ENCODE measurements at regions not wholly inside any gene's neighbourhood (a gene's known extent, or its start where the extent isn't known, plus 50 kb on each side); places are given as distances from the start of the nearest gene placed in this dataset.

- intact Hi-C loops (cut with DNase I), result no loop called here
- ATAC-seq, result no peak
- no peak for DNase-seq (ENCODE audit: low spot score)
These were observed 569.5 kb downstream of the UTRN start for GRCh38 chr6:144854654-144855053.

- DNase-seq (ENCODE audit: low spot score) (no peak), ATAC-seq (no peak)
- intact Hi-C loops (cut with DNase I), result no loop called here
These were observed 570.2 kb downstream of the UTRN start for GRCh38 chr6:144855375-144855774.

DNA sequence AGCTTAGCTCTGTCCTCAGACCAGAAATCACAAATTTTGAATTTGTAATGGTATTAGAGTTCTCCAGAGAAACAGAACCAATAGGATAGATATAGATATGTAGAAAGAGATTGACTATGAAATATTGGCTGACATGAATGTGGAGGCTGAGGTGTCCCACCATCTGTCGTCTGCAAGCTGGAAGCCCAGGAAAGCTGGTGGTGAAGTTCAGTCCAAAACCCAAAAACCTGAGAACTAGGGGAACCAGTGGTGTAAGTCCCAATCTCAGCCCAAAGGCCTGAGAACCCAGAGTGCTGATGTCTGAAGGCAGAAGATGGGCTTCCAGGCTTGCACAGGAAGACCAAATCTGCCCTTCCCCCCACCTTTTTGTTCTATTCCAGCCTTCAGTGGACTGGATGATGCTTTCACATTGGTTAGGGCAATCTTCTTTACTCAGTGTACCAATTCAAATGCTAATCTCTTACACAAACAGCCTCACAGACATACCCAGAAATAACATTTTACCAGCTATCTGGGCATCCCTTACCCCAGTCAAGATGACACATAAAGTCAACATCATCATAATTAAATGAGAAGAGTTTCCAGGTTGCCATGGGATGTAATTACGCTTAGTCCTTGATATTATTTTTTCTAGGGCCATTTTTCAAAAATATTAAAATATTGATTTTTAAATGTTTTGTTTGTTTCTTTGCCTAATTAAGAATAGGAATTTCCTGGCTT, 570.8 kb downstream of the UTRN start:
- DNase-seq (ENCODE audit: low spot score), result no peak
- no peak for ATAC-seq
- intact Hi-C loops (cut with DNase I), result no loop called here

GRCh38 chr6:144856622-144857021, 571.5 kb downstream of the UTRN start:
- ATAC-seq, result no peak
- no peak for DNase-seq (ENCODE audit: low spot score)
- intact Hi-C loops (cut with DNase I), result no loop called here

- intact Hi-C loops (cut with DNase I), result no loop called here
- DNase-seq (ENCODE audit: low spot score), result no peak
- ATAC-seq, result no peak
These were observed 572.0 kb downstream of the UTRN start for GRCh38 chr6:144857086-144857485.

GRCh38 chr6:144862769-144863168, 577.6 kb downstream of the UTRN start:
- intact Hi-C loops (cut with DNase I), result no loop called here
- no peak for DNase-seq (ENCODE audit: low spot score)
- no peak for ATAC-seq

DNA sequence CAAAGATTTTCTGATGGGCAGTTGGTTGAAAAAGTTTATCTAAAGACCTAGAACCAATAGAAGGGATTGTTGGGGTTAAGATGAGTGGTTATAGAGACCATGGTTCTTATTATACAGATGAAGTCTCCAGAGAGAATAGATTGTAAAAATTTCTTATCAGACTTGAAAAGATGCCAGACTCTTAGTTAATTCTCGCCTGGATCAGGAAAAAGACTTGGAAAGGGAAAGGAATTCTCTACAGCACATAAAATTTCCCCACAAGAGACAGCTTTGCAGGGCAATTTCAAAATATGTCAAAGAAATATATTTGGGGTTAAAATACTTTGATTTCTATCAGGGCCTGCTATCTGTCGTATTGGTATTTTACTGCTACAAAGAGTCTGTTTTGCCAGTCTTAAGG, 582.6 kb downstream of the UTRN start:
- intact Hi-C loops (cut with DNase I), result no loop called here
- ATAC-seq, result no peak
- DNase-seq (ENCODE audit: low spot score), result no peak

- intact Hi-C loops (cut with DNase I), result no loop called here
- no peak for ATAC-seq
- no peak for DNase-seq (ENCODE audit: low spot score)
These were observed 585.6 kb downstream of the UTRN start for GRCh38 chr6:144870782-144871181.

- DNase-seq (ENCODE audit: low spot score) (no peak), ATAC-seq (no peak)
- intact Hi-C loops (cut with DNase I), result no loop called here
These were observed 588.7 kb downstream of the UTRN start for GRCh38 chr6:144873623-144874378.

GRCh38 chr6:144876689-144877088, 591.6 kb downstream of the UTRN start:
- DNase-seq (ENCODE audit: low spot score) (no peak), ATAC-seq (no peak)
- intact Hi-C loops (cut with DNase I), result no loop called here

DNA sequence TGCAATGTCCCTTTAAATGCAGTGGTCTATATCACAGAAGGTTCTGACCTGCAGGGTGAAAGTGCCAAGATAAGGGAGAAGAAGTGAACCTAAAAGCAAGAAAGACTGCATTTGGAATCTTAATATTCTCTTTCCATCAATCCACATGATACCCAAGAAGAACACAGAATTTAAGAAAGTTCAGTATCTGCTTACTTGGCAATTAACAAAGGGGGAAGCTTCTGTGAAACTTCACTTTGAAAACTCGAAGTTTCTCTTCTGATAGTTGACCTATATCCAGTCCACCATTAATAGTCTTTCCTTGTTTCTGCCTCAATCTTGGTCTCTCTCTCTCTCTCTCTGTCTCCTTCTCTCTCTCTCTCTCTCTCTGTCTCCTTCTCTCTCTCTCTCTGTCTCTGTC, 592.0 kb downstream of the UTRN start:
- DNase-seq (ENCODE audit: low spot score) (no peak), ATAC-seq (no peak)
- intact Hi-C loops (cut with DNase I), result no loop called here

DNA sequence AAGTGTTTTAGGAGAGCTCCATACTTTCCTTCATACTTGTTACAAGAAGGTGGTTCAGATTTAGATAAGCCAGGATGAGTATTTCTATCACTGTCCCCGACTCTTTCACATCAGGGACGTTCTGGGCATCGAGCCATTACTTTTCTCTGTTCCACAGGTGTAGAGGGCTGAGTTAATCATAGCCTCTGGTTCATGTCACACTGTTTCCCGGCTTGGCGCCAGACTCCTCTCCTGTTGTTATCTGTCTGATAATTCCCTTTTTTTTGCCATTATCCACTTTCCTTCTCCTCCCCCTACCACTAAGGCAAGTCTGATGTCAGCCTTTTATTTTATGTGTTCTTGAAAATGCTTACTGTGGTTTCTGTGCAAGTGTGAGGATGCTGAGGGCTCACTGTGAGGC, 593.4 kb downstream of the UTRN start:
- intact Hi-C loops (cut with DNase I), result no loop called here
- ATAC-seq (no peak), DNase-seq (ENCODE audit: low spot score) (no peak)

DNA sequence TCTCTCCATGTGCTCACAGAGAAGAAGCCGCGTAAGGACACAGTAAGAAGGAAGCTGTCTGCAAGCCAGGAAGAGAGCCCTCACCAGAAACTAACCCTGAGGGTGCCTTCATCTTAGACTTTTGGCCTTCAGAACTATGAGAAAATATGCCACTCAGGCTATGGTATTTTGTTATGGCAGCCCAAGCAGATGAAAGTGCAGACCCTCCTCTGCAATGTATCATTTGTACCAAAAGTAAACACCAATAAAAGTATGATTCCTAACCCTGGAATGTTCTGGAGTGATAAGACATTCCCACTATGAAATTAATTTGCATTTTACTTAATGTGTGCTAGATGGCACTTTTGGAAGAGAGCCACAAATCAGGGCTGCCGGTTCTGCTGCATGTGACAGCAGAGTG, 594.3 kb downstream of the UTRN start:
- DNase-seq (ENCODE audit: low spot score) (no peak), ATAC-seq (no peak)
- intact Hi-C loops (cut with DNase I), result no loop called here

DNA sequence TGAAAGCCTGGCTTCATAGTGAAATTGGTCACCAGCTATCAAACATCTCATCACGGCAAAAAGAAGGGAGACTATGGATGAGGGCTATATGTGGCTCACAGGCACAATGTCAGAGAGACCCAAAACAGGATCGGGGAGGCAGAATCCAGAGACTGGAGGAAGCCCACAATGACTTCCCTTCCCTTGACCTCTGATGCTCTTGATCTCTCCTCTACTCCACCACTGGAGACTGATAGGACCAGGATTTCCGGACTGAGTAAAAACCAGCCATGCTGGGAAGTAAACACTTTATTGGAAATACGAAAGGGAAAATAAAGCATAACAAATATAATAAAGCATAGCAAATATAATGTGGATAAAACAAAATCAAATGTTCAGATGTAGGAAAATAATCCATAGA, 597.3 kb downstream of the UTRN start:
- no peak for DNase-seq (ENCODE audit: low spot score)
- no peak for ATAC-seq
- intact Hi-C loops (cut with DNase I), result no loop called here

DNA sequence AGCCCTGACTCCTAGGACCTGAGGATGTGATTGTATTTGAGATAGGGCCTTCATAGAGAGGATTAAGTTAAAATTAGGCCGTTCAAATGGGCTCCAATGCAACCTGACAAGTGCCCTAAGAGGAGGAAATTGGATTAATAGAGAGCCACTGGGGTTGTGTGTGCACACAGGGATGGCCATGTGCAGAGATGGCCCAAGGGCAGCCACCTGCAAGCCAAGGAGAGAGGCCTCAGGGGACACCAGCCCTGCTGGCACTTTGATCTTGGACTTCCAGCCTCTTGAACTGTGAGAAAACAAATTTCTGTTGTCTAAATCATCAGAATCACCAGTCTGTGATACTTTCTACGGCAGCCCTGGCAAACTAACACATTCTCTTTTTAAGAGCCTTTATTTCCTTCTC, 598.8 kb downstream of the UTRN start:
- no peak for DNase-seq (ENCODE audit: low spot score)
- no peak for ATAC-seq
- intact Hi-C loops (cut with DNase I), result no loop called here

- DNase-seq (ENCODE audit: low spot score) (no peak), ATAC-seq (no peak)
- intact Hi-C loops (cut with DNase I), result no loop called here
These were observed 600.7 kb downstream of the UTRN start for GRCh38 chr6:144885817-144886216.

- intact Hi-C loops (cut with DNase I), result no loop called here
- ATAC-seq, result no peak
- no peak for DNase-seq (ENCODE audit: low spot score)
These were observed 601.5 kb downstream of the UTRN start for GRCh38 chr6:144886682-144887081.

GRCh38 chr6:144888621-144889020, 603.5 kb downstream of the UTRN start:
- ATAC-seq, result no peak

DNA sequence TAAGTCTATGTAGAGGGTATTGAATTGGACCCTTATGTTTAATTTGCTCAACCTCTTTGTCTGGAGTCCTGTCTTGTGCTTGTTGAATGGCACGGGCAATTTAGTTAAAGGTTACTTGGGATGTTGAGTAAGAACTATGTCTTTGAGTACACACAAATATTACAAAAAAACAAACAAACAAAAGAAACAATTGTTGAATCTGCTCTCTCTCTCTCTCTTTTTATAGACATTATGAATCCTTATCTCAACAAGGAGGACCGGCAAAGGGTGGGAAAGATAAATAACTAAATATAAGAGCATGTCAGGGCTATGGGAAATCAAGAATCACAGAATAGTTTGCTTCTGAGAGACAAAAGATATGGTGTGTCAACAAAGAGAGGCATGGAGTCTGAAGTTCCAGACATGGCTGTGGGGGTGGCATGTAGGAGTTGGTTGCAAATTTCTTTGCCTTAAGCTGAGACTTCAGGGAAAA, 608.6 kb downstream of the UTRN start:
- intact Hi-C loops (cut with DNase I), result no loop called here
- ATAC-seq (no peak), DNase-seq (ENCODE audit: low spot score) (no peak)

More at GRCh38 chr6:144888621-144889020, 603.5 kb downstream of the UTRN start:
- DNase-seq (ENCODE audit: low spot score), result no peak
- intact Hi-C loops (cut with DNase I), result no loop called here

- DNase-seq (ENCODE audit: low spot score) (no peak), ATAC-seq (no peak)
- intact Hi-C loops (cut with DNase I), result no loop called here
These were observed 609.1 kb downstream of the UTRN start for GRCh38 chr6:144894240-144894639.

Data from sciatic nerve (tissue), 2 donors.